Spleen (tissue), 11 donors: ENCODE measurements at regions not wholly inside any gene's neighbourhood (a gene's known extent, or its start where the extent isn't known, plus 50 kb on each side); places are given as distances from the start of the nearest gene placed in this dataset.
A peak's percentile ranks its signal among the peaks of the same experiment; 100 is the strongest.

ENCODE experiments used
- DNase-seq: peaks from one replicate; pipeline ENCODE4 v3.0.0-alpha.2; 2020
- H3K27ac ChIP-seq, 8 donors: fragments of 200-600 bp; sonication (generic) in 7 of 8; 1 replicate in 4 of 8; 2 replicates in 4 of 8; pipeline versions ENCODE4 v1.5.0 to v1.8.0; 2016 to 2021; ENCODE audit warnings: inconsistent platforms in 4 of 8, mild to moderate bottlenecking in 4 of 8, moderate library complexity in 1 of 8
- H3K27me3 ChIP-seq, 7 donors: fragments of 200-600 bp; sonication (generic) in 6 of 7; replicated peaks in 1 of 7; 1 replicate in 4 of 7; 2 replicates in 3 of 7; pipeline versions ENCODE4 v1.5.0 to v1.8.0; 2016 to 2021; ENCODE audit warnings: inconsistent platforms in 3 of 7, mild to moderate bottlenecking in 1 of 7
- H3K36me3 ChIP-seq, 6 donors: fragments of 200-600 bp; sonication (generic) in 5 of 6; 1 replicate in 4 of 6; 2 replicates in 2 of 6; pipeline versions ENCODE4 v1.5.0 to v1.8.0; 2016 to 2021; ENCODE audit warnings: inconsistent platforms in 2 of 6
- H3K4me1 ChIP-seq, 6 donors: fragments of 200-600 bp; sonication (generic) in 5 of 6; 1 replicate in 3 of 6; 2 replicates in 3 of 6; pipeline versions ENCODE4 v1.5.0 to v1.8.0; 2016 to 2021; ENCODE audit warnings: inconsistent platforms in 3 of 6
- H3K4me3 ChIP-seq, 8 donors: fragments of 200-600 bp; sonication (generic) in 7 of 8; 1 replicate in 4 of 8; 2 replicates in 4 of 8; pipeline versions ENCODE4 v1.5.0 to v1.8.0; 2016 to 2021; ENCODE audit warnings: inconsistent platforms in 4 of 8, mild to moderate bottlenecking in 4 of 8, moderate library complexity in 2 of 8
- H3K9me3 ChIP-seq, 8 donors: fragments of 200-600 bp; sonication (generic) in 7 of 8; 1 replicate in 4 of 8; 2 replicates in 4 of 8; pipeline versions ENCODE4 v1.5.0 to v1.8.0; 2016 to 2021; ENCODE audit warnings: inconsistent platforms in 4 of 8
- POLR2A ChIP-seq, 3 donors: fragments of 450-650 bp; IDR thresholded peaks; one replicate each; pipeline ENCODE4 v1.5.1; 2017; ENCODE audit warnings: antibody characterized with exemption in 3 of 3, mild to moderate bottlenecking in 1 of 3
- POLR2AphosphoS5 ChIP-seq, 3 donors: sonication (generic); formaldehyde crosslinking; IDR thresholded peaks; one replicate each; pipeline ENCODE4 v1.5.1; 2017; ENCODE audit warnings: antibody characterized with exemption in 3 of 3
- WGBS, 5 donors: extraction: QIAGEN DNeasy Blood & Tissue Kit in 3 of 5; methylation state at CpG; one replicate each; pipeline versions ENCODE4 v1.1.5 to v1.1.7; 2013 to 2018; 5-methylcytosine and 5-hydroxymethylcytosine counted together
- intact Hi-C: fragments of 100-400 bp; cut with DNase I; formaldehyde crosslinking; loops from one replicate; pipeline ENCODE4 v1.15.0; 2023; ENCODE audit warnings: low total_unique reads
- TF ChIP-seq, protein P1 (sequence below), 11 experiments: fragments of 200-600 bp in 7 of 11; fragments of 450-650 bp in 4 of 11; sonication (generic) in 4 of 11; IDR thresholded peaks in 8 of 11; conservative IDR thresholded peaks in 3 of 11; 1 replicate in 7 of 11; 2 replicates in 4 of 11; pipeline versions ENCODE4 v1.4.0 to v1.8.0; 2016 to 2021; ENCODE audit warnings: antibody characterized with exemption in 11 of 11, inconsistent platforms in 4 of 11, mild to moderate bottlenecking in 1 of 11
- donor health status: healthy with polysubstance abuse.
- donor health status: DM: no; HTN: no; CAD: no; lungs with moderate emphysema.
- donor health status: DM: no; HTN: no; CAD: no.
- donor health status: Bipolar disorder and iron deficiency.
- donor health status: healthy.
- donor health status: DM: no; HTN: no; CAD: no.
- donor health status: DM: yes; HTN: yes; CAD: no.

GRCh38 chr4:111618908-111619307 is 526.3 kb upstream of the FAM241A start:
- WGBS, 5 donors = 53 to 68% (median 62%) methylated on average over 6 of the region's 6 CpGs
- H3K36me3 ChIP-seq = no peaks in the 10 kb centered on the region

GRCh38 chr4:111628437-111628836 is 516.8 kb upstream of the FAM241A start:
- H3K4me1 ChIP-seq = no peaks in the 10 kb centered on the region
- TF ChIP-seq, protein P1, sequence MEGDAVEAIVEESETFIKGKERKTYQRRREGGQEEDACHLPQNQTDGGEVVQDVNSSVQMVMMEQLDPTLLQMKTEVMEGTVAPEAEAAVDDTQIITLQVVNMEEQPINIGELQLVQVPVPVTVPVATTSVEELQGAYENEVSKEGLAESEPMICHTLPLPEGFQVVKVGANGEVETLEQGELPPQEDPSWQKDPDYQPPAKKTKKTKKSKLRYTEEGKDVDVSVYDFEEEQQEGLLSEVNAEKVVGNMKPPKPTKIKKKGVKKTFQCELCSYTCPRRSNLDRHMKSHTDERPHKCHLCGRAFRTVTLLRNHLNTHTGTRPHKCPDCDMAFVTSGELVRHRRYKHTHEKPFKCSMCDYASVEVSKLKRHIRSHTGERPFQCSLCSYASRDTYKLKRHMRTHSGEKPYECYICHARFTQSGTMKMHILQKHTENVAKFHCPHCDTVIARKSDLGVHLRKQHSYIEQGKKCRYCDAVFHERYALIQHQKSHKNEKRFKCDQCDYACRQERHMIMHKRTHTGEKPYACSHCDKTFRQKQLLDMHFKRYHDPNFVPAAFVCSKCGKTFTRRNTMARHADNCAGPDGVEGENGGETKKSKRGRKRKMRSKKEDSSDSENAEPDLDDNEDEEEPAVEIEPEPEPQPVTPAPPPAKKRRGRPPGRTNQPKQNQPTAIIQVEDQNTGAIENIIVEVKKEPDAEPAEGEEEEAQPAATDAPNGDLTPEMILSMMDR (IDR thresholded peaks at IDR 0.05 in 8 of 11, conservative IDR thresholded peaks at IDR 0.05 in 3 of 11) = no peak
- no peak for TF ChIP-seq POLR2A (IDR thresholded peaks at IDR 0.05)
- no peak for TF ChIP-seq POLR2AphosphoS5 (IDR thresholded peaks at IDR 0.05)
- intact Hi-C loops = no loop called here
- peak; percentile 51 for DNase-seq
- H3K27ac ChIP-seq = no peak overlapping the region
- peaks cover 0 to 5% (median 0%) of the 10 kb centered on the region in 7 donors for H3K27me3 ChIP-seq
- peaks cover 0 to 2% (median 0%) of the 10 kb centered on the region in 8 donors for H3K9me3 ChIP-seq
- 68 to 75% (median 71%) methylated on average over 9 to 10 of the region's 10 CpGs for WGBS, 5 donors
- H3K4me3 ChIP-seq = no peak overlapping the region
- H3K36me3 ChIP-seq = no peaks in the 10 kb centered on the region

More at GRCh38 chr4:111618908-111619307, 526.3 kb upstream of the FAM241A start:
- H3K4me3 ChIP-seq = no peak overlapping the region
- peaks cover 0 to 10% (median 0%) of the 10 kb centered on the region in 8 donors for H3K9me3 ChIP-seq
- TF ChIP-seq POLR2A (IDR thresholded peaks at IDR 0.05) (no peak), POLR2AphosphoS5 (IDR thresholded peaks at IDR 0.05) (no peak)
- TF ChIP-seq, protein P1 (IDR thresholded peaks at IDR 0.05 in 8 of 11, conservative IDR thresholded peaks at IDR 0.05 in 3 of 11) = no peak
- no peaks in the 10 kb centered on the region for H3K27me3 ChIP-seq
- H3K4me1 ChIP-seq = no peaks in the 10 kb centered on the region
- DNase-seq = no peak
- intact Hi-C loops = no loop called here
- H3K27ac ChIP-seq = no peak overlapping the region

DNA sequence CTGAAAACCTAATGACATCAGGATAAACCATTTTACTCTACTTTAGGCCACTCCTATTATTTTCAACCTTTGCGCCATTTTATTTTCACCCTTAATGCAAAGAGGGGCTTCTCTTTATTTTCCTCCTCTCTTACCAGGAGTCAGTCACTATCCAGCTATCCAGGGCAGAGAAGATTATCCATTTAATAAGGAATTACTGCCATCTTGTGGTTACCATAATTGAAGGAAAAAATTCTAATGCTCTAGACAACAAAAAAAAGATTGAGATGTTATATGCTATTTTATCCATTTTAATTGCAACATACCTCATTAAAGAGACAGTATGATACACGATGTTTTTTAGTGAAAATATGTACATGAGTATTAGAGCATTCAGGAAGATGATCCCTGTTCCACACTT is 514.5 kb upstream of the FAM241A start:
- Histone ChIP-seq H3K9me3 (no peaks in the 10 kb centered on the region), H3K27me3 (peaks cover 0 to 5% (median 0%) of the 10 kb centered on the region in 7 donors), H3K4me3 (no peak overlapping the region), H3K27ac (no peak overlapping the region), H3K4me1 (no peaks in the 10 kb centered on the region), H3K36me3 (no peaks in the 10 kb centered on the region)
- WGBS, 5 donors = 53 to 64% (median 61%) methylated on average over 2 of the region's 2 CpGs
- intact Hi-C loops = no loop called here
- TF ChIP-seq POLR2A (IDR thresholded peaks at IDR 0.05) (no peak), POLR2AphosphoS5 (IDR thresholded peaks at IDR 0.05) (no peak)
- TF ChIP-seq, protein P1 (IDR thresholded peaks at IDR 0.05 in 8 of 11, conservative IDR thresholded peaks at IDR 0.05 in 3 of 11) = no peak
- DNase-seq = no peak

GRCh38 chr4:111631215-111631999 is 513.8 kb upstream of the FAM241A start:
- H3K4me3 ChIP-seq = no peak overlapping the region
- WGBS, 5 donors = 68 to 91% (median 74%) methylated on average over 2 of the region's 2 CpGs
- TF ChIP-seq, protein P1 (IDR thresholded peaks at IDR 0.05 in 8 of 11, conservative IDR thresholded peaks at IDR 0.05 in 3 of 11) = peak in 1 of 11 experiments; percentile 18
- TF ChIP-seq POLR2AphosphoS5 (IDR thresholded peaks at IDR 0.05) (no peak), POLR2A (IDR thresholded peaks at IDR 0.05) (no peak)
- no peaks in the 10 kb centered on the region for H3K9me3 ChIP-seq
- intact Hi-C loops = no loop called here
- H3K27me3 ChIP-seq = peaks cover 0 to 5% (median 0%) of the 10 kb centered on the region in 7 donors
- no peaks in the 10 kb centered on the region for H3K36me3 ChIP-seq
- no peak overlapping the region for H3K27ac ChIP-seq
- no peak for DNase-seq
- no peaks in the 10 kb centered on the region for H3K4me1 ChIP-seq
